DMS 273 treated with DMSO at 0.1 percent for 48 hours (cell line): ENCODE measurements at regions not wholly inside any gene's neighbourhood (a gene's known extent, or its start where the extent isn't known, plus 50 kb on each side); places are given as distances from the start of the nearest gene placed in this dataset.

Source experiments
- DNase-seq: peaks from one replicate; lab custom pipeline; 2025; lab: John Stamatoyannopoulos, UW

GRCh38 chr20:56925082-56925830, 296.1 kb downstream of the TFAP2C start:
- DNase-seq: no peak

GRCh38 chr20:56925831-56926170, 296.7 kb downstream of the TFAP2C start:
- DNase-seq: no peak

GRCh38 chr20:56926501-56926900, 297.4 kb downstream of the TFAP2C start:
- no peak for DNase-seq

- DNase-seq: no peak
Measured at GRCh38 chr20:56927127-56927526, 298.0 kb downstream of the TFAP2C start.

GRCh38 chr20:56928007-56928406, 298.9 kb downstream of the TFAP2C start:
- DNase-seq: no peak

GRCh38 chr20:56929606-56930005, 300.5 kb downstream of the TFAP2C start:
- no peak for DNase-seq

- no peak for DNase-seq
Measured at GRCh38 chr20:56930876-56931275, 301.8 kb downstream of the TFAP2C start.

GRCh38 chr20:56932575-56933330, 303.6 kb downstream of the TFAP2C start:
- DNase-seq: no peak

- no peak for DNase-seq
Measured at GRCh38 chr20:56933331-56933698, 304.2 kb downstream of the TFAP2C start.

- DNase-seq: no peak
Measured at GRCh38 chr20:56934888-56935287, 305.8 kb downstream of the TFAP2C start.

- DNase-seq: no peak
Measured at GRCh38 chr20:56940466-56940865, 311.4 kb downstream of the TFAP2C start.

- DNase-seq: no peak
Measured at GRCh38 chr20:56941101-56941686, 312.1 kb downstream of the TFAP2C start.

GRCh38 chr20:56943946-56944945, 315.1 kb downstream of the TFAP2C start:
- no peak for DNase-seq

GRCh38 chr20:56945057-56945456, 316.0 kb downstream of the TFAP2C start:
- no peak for DNase-seq

GRCh38 chr20:56945901-56946300, 316.8 kb downstream of the TFAP2C start:
- no peak for DNase-seq

GRCh38 chr20:56949318-56949717, 317.1 kb downstream of the BMP7 start:
- no peak for DNase-seq

GRCh38 chr20:56952258-56953047, 314.0 kb downstream of the BMP7 start:
- no peak for DNase-seq

- no peak for DNase-seq
Measured at GRCh38 chr20:56953048-56953586, 313.3 kb downstream of the BMP7 start.

GRCh38 chr20:56954797-56955196, 311.6 kb downstream of the BMP7 start:
- DNase-seq: no peak

GRCh38 chr20:56955680-56956079, 310.8 kb downstream of the BMP7 start:
- DNase-seq: no peak

GRCh38 chr20:56956534-56956933, 309.9 kb downstream of the BMP7 start:
- no peak for DNase-seq
